ENCODE measurements at regions not wholly inside any gene's neighbourhood (a gene's known extent, or its start where the extent isn't known, plus 50 kb on each side); places are given as distances from the start of the nearest gene placed in this dataset.

DNA sequence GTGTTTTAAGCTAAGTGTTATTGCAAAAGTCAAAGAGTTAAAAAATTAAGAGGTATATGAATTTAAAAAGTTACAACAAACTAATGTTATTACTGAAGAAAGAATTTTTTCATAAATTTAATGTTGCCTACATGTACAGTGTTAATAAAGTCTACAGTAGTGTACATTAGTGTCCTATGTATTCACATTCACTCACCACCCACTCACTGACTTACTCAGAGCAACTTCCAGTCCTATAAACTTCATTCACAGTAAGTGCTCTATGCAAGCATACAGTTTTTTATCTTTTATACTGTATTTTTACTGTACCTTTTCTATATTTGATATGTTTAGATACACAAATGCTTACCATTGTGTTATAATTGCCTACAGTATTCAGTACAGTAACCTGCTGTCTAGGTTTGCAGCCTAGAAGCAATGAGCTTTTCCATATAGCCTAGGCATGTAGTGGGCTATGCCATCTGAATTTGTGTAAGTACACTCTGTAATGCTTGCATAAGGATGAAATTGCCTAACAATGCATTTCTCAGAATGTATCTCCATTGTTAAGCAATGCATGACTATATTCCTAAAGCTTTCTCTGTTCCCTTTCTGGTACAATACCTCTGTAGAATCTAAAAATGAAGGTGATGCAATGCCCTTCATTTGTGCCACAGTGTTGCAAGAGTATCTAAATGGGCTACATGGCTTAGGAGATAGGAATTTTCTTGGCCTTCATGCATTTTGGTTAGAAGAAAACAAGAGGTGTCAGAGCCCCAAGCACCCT is 370.8 kb upstream of the NT5C1B start:
- no peak for TF ChIP-seq ZBTB7A (IDR thresholded peaks at IDR 0.05; ENCODE audit: low read depth)
- TF ChIP-seq, protein P1, sequence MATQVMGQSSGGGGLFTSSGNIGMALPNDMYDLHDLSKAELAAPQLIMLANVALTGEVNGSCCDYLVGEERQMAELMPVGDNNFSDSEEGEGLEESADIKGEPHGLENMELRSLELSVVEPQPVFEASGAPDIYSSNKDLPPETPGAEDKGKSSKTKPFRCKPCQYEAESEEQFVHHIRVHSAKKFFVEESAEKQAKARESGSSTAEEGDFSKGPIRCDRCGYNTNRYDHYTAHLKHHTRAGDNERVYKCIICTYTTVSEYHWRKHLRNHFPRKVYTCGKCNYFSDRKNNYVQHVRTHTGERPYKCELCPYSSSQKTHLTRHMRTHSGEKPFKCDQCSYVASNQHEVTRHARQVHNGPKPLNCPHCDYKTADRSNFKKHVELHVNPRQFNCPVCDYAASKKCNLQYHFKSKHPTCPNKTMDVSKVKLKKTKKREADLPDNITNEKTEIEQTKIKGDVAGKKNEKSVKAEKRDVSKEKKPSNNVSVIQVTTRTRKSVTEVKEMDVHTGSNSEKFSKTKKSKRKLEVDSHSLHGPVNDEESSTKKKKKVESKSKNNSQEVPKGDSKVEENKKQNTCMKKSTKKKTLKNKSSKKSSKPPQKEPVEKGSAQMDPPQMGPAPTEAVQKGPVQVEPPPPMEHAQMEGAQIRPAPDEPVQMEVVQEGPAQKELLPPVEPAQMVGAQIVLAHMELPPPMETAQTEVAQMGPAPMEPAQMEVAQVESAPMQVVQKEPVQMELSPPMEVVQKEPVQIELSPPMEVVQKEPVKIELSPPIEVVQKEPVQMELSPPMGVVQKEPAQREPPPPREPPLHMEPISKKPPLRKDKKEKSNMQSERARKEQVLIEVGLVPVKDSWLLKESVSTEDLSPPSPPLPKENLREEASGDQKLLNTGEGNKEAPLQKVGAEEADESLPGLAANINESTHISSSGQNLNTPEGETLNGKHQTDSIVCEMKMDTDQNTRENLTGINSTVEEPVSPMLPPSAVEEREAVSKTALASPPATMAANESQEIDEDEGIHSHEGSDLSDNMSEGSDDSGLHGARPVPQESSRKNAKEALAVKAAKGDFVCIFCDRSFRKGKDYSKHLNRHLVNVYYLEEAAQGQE (IDR thresholded peaks at IDR 0.05; ENCODE audit: low read depth): no peak
- no peak for TF ChIP-seq CEBPB (IDR thresholded peaks at IDR 0.05)
- TF ChIP-seq TAF1 (IDR thresholded peaks at IDR 0.05; ENCODE audit: low read depth): no peak
- TF ChIP-seq, protein P2, sequence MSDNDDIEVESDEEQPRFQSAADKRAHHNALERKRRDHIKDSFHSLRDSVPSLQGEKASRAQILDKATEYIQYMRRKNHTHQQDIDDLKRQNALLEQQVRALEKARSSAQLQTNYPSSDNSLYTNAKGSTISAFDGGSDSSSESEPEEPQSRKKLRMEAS (IDR thresholded peaks at IDR 0.05): no peak
- no peak for TF ChIP-seq RAD21 (IDR thresholded peaks at IDR 0.05; ENCODE audit: low read depth)
- TF ChIP-seq YY1 (IDR thresholded peaks at IDR 0.05; ENCODE audit: low read depth): no peak
- TF ChIP-seq, protein P3, sequence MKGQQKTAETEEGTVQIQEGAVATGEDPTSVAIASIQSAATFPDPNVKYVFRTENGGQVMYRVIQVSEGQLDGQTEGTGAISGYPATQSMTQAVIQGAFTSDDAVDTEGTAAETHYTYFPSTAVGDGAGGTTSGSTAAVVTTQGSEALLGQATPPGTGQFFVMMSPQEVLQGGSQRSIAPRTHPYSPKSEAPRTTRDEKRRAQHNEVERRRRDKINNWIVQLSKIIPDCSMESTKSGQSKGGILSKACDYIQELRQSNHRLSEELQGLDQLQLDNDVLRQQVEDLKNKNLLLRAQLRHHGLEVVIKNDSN (IDR thresholded peaks at IDR 0.05): no peak
- TF ChIP-seq EP300 (IDR thresholded peaks at IDR 0.05; ENCODE audit: borderline replicate concordance): no peak
